ENCODE measurements at regions not wholly inside any gene's neighbourhood (a gene's known extent, or its start where the extent isn't known, plus 50 kb on each side); places are given as distances from the start of the nearest gene placed in this dataset.
"Not testable (repeated sequence)": the region's sequence is repeated elsewhere in the genome, so short reads cannot be mapped to it uniquely, and the experiment has no call there.

DNA sequence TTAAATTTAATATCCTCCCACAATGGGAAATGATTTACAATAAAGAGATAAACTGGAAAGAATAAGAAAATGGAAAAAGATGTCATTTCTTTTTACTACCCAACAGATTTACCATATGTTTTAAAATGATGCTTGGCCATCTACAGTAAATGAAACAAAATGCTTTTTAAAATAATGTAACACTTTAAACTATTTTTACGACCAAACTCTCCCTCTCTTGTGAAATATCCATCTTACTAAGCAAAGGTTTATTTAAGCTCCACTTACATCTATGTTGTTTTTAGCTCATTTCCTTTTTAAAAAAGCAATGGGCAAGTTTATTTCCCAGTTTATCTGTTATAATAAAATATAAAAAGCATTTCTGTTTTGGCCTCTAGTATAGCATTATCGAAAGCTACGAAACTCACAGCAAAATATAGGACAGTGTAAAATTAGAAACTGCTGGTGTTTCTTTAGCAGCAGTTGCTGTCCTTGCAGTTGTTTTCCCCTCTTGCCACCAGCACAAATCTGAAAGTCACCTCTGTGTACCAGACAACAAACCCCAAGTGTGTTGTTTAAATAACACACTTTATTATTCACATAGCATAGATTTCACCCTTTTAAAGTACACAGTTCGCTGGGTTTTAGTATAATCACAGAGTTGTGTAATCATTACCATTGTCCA, 195.1 kb downstream of the CDRT15L2 start:
- DNase-seq: no peak

DNA sequence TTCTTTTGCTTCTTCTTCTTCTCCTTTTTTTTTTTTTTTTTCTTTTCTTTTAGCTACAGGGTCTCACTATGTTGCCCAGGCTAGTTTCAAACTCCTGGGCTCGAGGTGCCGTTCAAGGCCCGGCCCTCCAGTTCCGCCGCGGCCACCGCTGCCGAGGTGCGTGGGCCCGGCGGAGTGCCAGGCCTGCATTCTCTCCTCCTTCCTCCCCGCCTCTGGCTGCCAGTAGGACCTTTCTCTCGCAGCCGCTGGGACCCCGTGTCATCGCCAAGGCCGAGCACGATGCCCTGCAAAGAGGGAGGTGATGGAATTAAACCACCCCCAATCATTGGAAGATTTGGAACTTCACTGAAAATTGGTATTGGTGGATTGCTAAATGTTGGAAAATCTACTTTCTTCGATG, 195.8 kb downstream of the CDRT15L2 start:
- DNase-seq: no peak

DNA sequence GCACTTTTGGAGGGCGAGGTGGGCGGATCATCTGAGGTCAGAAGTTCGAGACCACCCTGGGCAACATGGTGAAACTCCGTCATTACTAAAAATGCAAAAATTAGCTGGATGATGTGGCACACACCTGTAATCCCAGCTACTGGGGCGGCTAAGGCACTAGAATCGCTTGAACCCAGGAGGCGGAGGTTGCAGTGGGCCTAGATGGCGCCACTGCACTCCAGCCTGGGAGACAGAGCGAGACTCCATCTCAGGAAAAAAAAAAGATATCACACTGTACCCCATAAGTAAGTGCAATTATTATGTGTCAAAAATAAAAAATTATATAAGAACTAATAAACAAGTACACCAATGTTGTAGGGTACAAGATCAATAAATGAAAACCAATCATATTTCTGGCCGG, 200.0 kb downstream of the CDRT15L2 start:
- DNase-seq: no peak

DNA sequence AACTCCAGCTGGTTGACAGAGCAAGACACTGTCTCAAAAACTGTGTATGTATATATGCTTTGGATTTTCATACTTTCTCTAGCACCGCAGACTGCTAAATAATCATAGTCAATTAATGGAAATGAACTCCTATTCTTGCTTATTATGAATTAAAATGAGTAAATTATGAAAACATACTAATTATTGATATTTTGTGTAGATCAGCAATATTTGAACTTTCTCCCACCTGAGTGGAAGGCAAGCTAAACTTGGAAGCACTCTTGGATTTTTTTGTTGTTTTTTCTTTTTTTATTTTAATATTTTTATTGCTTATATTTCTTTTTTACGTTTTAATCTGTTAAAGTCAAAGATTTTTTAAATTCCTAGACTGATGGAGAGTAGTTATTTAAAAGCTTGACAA, 201.7 kb downstream of the CDRT15L2 start:
- DNase-seq: no peak

DNA sequence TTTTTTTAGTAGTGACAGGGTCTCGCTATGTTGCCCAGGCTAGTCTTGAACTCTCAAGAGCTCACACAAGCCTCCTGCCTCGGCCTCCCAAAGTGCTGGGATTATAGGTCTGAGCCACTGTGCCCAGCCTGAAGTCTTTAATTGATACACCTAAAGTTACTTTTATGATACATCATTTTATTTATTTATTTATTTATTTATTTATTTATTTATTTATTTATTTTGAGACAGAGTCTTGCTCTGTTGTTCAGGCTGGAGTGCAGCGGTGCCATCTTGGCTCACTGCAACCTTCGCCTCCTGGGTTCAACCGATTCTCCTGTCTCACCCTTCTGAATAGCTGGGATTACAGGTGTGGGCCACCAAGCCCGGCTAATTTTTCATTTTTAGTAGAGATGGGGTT, 202.3 kb downstream of the CDRT15L2 start:
- DNase-seq: not testable (repeated sequence)

DNA sequence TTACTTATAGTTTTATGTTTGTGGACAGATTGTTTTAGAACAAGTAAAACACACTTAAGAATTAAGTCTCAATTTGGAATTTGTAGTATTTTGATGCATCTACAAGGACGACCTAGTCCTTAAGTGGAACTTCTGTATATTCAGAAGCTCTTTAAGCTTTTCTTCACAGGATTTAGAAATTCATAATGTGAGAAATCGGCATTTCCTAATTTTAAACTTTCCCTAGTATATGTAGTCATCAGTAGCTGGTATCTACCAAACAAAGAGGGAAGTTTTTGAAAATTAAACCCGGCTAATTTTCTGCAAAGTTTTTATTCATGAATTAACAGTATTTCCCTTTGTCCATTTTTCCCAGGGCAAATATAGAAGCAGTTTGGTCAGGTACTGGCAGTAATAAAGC, 203.6 kb downstream of the CDRT15L2 start:
- no peak for DNase-seq

DNA sequence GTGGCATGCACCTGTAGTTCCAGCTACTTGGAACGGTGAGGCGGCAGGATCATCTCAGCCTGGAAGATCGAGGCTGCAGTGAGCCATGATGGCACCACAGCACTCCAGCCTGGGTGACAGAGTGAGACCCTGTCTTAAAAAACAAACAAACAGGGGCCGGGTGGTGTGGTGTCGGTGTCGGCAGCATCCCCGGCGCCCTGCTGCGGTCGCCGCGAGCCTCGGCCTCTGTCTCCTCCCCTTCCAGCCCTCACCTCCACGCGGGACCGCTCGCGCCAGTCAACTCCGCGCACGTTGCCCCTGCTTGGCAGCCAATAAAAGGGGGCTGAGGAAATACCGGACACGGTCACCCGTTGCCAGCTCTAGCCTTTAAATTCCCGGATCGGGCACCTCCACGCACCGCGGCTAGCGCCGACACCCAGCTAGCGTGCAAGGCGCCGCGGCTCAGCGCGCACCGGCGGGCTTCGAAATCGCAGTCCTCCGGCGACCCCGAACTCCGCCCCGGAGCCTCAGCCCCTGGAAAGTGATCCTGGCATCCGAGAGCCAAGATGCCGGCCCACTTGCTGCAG, 204.7 kb downstream of the CDRT15L2 start:
- DNase-seq: no peak

DNA sequence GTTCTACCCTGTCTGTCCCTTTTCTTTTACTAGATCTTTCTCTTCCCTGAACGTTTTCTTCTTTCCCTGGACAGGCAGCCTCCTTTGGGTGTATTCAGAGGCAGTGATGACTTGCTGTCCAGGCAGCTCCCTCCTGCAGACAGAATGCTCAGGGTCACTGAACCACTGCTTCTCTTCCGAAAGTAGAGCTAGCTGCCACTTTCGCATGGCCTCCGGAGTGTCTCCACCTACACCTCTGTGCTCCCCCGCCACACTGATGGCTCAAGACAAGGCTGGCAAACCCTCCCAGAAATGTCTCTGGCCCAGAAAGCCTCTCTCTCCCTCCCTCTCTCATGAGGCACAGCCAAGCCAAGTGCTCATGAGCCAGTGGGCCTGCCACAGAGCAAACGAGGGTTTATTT, 207.8 kb downstream of the CDRT15L2 start:
- no peak for DNase-seq

DNA sequence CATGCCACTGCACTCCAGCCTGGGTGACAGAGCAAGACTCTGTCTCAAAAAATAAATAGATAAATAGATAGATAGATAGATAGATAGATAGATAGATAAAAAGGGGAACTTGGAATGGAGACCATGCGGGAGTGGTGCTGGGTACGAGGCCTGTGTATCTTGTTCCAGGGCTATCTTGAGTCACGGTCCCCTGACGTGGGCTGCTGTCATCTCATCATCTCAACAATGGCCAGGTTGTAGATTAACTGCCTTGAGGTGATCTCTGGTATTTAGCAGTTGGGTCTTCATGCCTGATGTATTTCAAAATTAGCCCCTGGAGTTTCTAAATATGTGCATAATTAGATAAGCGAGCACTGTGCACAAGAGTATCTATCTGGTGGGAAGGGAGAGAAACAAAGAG, 212.1 kb downstream of the CDRT15L2 start:
- DNase-seq: no peak

DNA sequence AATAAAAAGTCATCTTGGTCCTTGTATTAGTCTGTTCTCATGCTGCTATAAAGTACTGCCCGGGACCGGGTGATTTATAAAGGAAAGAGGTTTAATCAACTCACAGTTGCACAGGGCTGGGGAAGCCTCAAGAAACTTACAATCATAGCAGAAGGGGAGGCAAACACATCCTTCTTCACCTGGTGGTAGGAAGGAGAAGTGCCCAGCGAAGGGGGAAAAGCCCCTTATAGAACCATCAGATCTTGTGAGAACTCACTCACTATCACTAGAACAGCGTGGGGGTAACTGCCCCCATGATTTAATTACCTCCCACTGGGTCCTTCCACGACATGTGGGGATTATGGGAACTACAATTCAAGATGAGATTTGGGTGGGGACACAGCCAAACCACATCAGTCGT, 215.0 kb downstream of the CDRT15L2 start:
- DNase-seq: not testable (repeated sequence)

DNA sequence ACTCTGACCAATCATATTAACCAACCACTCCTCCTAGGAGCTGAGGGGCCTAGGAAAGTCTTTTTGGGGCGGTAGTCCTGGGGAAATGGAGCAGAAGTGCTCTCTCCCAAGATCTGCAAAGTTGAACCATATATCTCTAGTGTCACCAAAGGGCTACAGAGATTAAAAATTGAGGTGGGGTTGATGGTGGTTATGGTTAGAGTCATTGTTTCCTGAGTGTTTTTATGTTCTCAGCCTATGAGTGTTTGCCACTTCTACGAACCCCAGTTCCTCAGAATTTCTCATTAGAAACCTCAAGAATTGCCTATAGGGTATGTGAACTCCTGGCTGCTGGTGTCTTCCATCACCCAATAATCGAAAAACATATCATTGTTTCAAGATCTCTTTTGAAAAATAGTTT, 217.8 kb downstream of the CDRT15L2 start:
- no peak for DNase-seq

DNA sequence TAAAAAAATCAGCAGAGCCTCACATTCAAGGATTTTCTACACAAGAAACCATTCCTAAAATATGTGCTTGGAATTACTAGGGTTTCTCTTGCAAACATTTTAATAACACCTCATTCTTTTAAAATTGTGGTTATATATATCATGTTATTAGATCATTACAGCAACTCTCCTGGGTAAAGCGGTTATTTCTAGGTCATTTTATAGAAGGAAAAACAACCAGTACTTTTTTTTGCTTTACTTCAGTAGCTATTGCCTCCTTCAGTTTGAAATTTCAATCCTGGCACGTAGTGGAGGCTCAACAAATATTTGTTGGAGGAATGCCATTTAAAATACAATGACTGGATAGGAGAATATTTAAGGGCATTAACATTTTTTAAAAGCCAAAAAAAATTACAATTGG, 220.6 kb downstream of the CDRT15L2 start:
- no peak for DNase-seq

DNA sequence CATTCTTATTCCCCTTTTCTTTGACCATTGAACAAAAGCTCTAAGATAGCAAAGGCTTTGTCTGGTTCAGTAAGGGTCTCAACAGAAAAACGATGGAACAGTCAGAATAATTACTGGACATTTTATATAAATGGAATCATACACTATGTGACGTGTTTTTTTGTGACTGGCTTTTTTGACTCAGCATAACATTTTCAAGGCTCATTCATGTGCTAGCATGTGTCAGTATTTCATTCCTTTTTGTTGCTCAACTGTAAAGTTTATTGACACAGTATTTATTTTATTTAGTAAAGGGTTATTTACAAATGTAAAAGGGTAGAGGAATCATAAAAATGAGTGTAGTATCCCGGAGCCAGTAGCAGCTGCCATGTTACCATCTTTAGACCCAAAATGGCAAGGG, 226.2 kb downstream of the CDRT15L2 start:
- no peak for DNase-seq

DNA sequence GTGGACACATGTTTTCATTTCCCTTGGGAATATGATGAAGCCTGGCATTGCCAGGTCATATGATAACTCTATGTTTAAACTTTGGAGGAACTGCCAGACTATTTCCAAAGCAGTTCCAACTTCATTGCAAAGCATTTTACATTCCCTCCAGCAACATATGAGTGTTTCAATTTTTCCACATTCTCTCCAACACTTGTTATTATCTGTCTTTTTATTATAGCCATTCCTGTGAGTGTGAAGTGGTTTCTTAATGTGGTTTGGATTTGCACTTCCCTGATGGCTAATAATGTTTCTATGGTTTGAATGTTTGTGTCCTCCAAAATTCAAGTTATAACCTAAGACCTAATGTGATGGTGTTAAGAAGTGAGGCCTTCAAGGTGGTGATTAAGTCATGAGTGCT, 228.0 kb downstream of the CDRT15L2 start:
- DNase-seq: not testable (repeated sequence)

DNA sequence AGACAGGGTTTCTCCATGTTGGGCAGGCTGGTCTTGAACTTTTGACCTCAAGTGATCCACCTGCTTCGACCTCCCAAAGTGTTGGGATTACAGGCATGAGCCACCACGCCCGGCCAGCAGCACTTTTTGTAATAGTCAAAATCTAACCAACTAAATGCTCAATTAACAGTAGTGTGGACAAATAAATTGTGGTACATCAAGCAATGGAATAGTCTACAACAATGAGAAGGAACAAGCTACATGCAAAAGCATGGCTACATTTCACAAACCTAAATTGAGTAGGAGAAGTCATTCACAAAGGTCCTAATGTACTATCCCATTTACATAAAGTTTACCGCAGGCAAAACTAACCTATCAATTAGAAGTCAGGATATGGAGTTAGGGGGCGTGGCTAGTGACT, 227.4 kb downstream of the USP22 start:
- not testable (repeated sequence) for DNase-seq

DNA sequence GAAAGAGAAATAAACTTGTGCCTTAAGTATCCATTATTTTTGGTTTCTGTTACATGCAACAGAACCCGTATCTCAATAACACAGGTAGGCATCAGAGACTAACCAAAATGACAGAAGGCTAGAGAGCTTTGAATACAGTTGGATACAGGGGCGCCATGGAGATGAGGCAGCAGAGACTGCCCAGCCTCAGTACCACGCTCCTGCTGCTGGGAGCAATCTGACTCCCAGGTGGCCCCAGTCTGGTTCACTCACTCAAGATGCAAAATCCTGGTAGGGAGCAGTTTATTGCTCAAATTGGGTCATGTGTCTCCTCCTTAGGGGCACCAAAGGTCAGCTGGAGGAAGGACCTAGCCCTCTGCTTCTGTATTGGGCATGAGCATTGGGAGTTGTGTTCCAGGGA, 218.9 kb downstream of the USP22 start:
- DNase-seq: no peak

DNA sequence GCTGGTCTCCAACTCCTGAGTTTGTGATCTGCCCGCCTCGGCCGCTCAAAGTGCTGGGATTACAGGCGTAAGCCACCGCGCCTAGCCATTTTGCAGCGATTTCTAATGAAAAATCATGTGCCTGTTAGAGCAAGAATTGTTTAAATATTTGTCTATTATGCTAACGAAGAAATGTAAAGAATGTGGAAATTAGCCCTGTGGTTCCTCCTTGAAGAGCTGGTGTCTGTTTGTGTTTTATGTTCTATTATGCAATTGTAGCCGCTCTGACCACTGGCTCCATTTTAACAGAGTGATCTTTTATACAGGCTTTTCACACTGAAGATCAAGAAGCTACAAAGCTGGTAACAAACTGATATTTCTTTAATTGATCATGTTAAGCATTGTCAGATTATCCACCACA, 217.3 kb downstream of the USP22 start:
- DNase-seq: no peak

DNA sequence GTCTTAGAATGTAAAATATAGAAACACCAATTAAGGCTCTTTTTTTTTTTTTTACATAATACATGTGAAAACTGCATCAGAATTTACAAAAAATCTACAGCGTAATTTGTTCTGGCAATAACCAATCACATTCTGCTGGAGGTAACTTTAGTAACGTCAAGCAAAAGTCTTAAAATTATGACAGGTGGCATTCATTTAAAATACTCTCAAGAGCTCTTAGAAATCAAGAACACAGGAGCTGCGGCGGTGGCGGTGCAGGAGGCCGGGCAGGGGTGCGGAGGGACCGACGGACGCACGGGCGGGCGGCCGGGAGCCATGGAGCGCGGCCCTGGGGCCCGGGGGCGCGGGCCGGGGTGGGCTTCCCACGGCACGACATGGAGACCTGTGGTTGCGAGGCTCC, 202.4 kb downstream of the USP22 start:
- not testable (repeated sequence) for DNase-seq

DNA sequence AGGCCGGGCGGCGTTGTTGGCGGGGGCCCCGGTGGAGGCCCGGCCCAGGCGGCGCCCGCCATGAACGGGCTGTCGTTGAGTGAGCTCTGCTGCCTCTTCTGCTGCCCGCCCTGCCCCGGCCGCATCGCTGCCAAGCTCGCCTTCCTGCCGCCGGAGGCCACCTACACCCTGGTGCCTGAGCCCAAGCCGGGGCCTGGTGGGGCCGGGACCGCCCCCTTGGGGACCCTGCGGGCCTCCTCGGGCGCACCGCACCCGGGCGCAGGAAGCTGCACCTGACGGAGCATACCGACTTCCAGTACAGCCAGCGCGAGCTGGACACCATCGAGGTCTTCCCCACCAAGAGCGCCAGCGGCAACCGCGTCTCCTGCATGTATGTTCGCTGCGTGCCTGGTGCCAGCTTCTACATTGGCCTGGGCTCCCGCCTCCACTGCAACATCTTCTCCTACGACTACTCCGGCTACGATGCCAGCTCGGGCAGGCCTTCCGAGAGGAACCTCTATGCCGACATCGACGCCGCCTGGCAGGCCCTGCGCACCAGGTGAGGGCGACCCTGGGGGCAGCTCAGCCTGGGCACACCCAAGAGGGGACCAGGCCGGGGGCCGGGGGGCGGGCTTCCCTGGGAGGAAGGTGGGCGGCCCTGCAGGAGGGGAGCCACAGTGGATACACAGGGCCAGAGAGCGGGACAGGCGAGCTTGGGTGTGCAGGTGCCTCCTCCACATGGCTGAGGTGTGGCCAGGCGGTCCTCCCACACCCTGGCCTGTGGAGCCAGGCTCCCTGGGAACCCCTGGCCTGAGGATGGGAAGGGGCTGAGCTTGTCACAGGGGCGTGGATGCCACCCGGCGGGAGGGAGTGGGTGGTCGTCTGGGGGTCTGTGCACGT, 201.6 kb downstream of the USP22 start:
- not testable (repeated sequence) for DNase-seq

DNA sequence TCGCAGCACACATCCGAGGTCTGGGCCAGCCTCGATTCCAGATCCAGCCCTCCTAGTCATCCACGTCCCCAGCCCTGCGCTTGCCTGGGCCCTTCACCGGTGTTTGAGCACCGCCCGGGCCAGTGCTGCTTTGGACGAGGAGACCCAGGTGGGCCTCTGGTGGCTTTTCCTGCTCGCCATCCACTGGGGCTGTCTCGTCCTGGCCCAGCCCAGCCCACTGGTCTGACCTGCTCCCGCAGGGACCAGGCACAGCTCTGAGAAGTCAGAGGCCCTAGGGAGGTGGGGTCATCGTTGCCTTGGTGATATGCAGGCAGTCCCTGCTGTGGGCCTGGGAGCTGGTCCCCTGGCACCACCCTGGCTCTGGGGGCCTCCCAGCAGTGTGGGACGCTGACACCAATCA, 200.8 kb downstream of the USP22 start:
- not testable (repeated sequence) for DNase-seq

DNA sequence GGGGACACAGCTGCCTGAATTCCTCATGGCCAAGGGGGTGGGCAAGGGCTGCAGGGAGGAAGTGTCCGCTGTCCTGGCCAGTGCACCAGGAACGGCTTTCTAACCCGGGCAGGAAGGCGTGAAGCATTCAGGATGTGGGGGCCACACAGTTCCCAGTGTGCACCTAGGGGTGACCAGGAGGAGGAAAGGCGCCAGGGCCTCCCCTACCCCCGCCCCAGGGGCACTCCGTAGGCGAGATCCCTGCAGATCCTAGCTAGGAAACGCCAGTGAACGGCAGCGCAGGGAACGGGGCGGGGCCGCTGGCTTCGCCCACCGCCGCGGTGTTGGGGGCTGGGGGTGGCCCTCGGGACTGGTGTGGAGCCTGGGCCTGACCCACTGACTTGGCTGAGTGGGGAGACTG, 199.6 kb downstream of the USP22 start:
- DNase-seq: not testable (repeated sequence)

DNA sequence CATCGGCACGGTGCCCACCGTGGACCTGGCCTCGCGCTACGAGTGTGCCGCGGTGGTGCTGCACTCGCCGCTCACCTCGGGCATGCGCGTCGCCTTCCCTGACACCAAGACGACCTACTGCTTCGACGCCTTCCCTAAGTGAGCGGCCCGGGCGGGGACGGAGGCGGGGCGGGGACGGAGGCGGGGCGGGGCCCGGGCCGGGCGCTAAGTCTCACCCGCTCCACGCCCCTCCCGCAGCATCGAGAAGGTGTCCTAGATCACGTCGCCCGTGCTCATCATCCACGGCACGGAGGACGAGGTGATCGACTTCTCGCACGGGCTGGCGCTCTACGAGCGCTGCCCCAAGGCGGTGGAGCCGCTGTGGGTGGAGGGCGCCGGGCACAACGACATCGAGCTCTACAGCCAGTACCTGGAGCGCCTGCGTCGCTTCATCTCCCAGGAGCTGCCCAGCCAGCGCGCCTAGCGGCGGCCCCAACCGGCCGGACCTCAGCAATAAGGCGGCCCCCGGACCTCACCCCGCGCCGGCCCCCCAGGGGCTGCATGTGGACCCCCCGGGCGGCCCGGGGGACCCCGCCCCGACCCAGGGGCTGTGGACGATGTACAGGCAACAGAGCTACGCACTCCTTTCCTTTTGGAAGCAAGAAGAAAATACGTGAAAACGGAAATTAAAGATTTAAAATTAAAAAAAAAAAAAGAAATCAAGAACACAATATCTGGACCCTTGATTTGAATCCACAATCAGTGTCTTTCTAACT, 198.8 kb downstream of the USP22 start:
- DNase-seq: not testable (repeated sequence)

DNA sequence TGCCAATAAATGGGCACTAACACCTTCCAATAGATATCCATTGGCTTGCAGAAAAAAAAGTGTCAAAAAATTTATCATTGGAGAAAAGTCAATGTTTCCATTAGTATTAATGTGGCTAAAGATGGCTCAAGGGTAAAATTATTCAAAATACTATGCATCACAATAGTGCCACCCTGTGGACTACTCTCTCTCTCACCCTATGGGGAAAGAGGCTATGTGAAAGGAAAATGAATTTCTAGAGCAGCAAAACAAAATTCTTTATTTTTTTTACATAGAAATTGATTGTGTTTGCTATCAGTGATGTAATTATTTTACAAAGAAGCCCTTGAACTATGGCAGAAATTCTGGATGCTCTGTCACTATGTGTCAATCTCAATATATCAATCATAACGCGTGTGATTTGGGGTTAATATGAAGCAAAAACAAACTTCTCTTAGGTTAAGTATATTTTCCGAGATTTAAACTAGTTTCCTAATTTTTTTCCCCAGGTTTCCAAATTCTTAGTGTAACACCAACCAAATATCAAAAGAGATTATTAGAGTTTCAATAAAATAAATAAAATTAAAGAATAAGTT, 193.9 kb downstream of the USP22 start:
- DNase-seq: not testable (repeated sequence)

Data from cerebellar nuclear complex (tissue), 1 donor.